Stimulated activated CD4-positive, alpha-beta T cell treated with anti-CD3 and anti-CD28 coated beads, Interleukin-15, amount 100 ng/mL, for 24 hours (primary cell): ENCODE measurements at regions not wholly inside any gene's neighbourhood (a gene's known extent, or its start where the extent isn't known, plus 50 kb on each side); places are given as distances from the start of the nearest gene placed in this dataset.
"Not testable (repeated sequence)": the region's sequence is repeated elsewhere in the genome, so short reads cannot be mapped to it uniquely, and the experiment has no call there.

Experiments
- DNase-seq: peaks from one replicate; pipeline ENCODE4 v3.0.0-alpha.2; 2020

- DNase-seq: no peak
Observed at GRCh38 chr20:47991875-47992488, 206.7 kb upstream of the SULF2 start.

DNA sequence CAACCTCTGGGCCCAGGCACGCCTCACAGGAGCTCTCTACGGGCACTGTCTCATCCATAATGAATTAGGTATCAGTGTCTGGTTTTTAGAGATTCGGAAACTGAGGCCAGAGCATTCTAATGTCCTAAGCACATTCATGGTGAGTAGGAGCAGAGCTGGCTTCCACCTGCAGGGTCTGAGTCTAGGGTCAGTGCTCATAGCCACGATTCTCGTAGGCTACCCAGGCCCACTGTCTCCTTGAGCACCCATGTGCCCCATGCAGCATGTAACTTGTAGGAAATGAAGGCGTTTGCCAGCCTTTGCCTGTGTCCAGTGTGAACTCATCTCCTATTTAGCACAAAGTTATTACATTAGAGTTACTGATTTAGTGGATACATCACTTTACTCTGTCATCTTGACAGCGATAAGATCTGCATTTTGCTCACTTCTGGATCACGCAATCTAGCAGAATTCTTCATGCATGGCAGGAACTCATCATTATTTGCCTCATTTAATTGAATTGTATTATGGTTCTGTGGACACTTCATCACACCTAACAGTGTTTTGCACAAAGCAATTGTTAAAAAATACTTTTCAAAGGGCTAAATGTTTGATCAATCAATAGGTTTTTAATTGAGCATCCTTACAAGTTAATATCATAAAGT, 205.3 kb upstream of the SULF2 start:
- DNase-seq: no peak

GRCh38 chr20:47989957-47990356, 204.7 kb upstream of the SULF2 start:
- no peak for DNase-seq

DNA sequence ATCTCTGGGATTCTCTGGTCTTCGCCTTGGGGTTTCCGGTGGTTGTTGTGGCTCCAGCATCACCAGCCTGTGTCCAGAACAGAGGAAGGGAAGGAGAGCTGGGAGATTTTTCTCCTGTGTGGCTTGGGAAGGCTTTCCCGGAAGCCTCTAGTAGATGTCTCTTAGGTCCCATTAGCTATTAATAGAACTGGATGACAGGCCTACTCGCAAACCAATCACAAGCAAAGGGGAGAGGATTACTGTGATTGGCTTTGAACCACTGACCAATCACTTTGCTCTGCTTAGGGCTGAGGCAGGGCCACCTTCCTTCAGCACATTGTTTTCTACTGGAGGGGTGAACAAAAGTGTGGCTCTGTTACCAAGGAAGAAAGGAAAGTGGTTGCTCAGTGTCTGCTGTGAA, 203.4 kb upstream of the SULF2 start:
- no peak for DNase-seq

DNA sequence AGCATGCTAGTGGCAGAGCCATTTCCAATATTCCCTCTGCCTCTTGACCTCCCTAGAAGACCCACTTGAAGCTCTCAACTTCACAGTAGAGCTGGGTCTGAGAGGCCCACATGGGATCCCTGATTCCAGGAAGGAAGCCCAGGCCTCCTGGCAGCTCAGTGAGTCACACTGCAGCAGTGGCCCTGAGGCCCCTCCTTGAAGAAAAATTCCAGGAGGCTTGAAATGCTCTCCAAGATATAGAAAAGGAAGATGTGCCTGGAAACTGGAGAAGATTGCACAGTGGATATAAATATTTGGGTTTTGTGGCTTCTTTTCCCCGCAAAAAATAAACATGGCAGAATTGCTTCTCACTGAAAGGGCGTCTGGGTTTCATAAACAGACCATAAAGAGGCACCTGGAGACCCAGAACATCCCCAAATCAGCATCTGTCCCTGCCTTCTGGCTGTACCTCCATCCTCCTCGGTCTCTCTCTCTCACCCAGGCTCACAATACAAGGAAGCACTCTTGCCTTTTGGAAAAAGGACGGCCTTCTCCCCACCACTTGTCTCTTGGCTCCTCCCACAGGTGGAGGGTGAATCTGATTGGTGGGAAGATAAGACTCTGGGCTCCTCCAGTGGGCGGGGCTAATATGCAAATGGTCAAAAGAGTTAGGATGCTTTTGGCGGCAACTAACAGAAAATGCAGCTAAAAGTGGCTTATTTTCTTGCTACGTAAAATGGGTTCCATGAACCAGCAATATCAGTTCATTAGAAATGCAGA, 200.0 kb upstream of the SULF2 start:
- DNase-seq: no peak

GRCh38 chr20:47984437-47984836, 199.2 kb upstream of the SULF2 start:
- DNase-seq: no peak

DNA sequence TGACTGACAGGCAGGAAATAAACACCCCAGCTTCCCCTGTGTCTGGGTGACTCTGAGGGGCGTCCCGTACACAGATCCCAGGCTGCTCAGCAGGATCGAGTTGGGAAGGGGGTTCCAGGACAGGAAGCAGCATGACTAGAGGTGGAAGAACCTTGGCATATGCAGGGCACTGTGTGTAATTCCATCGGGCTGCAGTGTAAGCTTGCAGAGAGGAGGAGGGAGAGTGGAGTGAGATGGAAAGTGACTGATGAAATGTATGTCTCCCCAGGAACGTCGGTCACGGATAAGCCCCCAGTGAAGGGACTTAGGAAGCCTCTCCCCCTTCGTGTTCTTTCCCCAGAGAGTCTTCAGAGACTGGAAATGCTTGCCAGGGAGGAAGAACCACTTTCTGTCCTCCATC, 198.4 kb upstream of the SULF2 start:
- DNase-seq: not testable (repeated sequence)

DNA sequence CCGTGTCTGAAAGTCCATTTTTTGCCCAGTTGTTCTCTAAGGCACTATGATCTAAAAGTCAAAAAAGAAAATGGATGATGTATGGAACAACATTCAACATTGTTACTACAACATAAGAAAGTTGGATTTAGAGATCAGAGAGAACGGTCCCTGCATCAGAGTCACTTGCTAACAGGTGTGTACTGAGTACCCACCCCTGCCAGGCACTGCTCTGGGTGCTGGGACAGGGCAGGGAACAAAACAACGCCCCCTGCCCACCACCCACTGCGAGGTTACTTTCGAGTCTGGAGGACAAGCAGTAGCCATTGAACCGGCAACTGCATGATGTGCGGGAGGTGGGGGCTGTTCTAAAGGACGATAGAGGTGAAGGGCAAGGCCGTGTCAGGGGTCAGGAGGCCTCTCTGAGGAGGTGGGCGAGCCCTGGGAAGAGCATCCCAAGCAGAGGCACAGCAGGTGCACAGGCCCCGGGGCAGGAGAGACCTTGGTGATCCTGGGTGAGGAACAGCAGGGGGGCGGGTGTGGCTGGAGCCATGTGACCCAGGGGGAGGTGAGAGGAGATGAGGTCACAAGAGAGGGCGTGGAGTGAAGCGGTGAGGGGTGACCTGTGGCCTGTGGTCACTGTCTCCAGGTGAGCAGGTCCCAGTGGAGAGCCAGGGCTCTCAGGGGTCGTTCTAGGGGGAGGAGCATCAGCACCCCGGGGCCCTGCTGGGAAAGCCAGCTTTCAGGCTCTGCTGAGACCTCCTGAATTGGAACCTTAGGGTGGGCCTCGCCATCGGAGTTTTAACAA, 197.5 kb upstream of the SULF2 start:
- DNase-seq: no peak

- no peak for DNase-seq
Observed at GRCh38 chr20:47981222-47981621, 195.9 kb upstream of the SULF2 start.

- DNase-seq: no peak
Observed at GRCh38 chr20:47980336-47981177, 195.3 kb upstream of the SULF2 start.

DNA sequence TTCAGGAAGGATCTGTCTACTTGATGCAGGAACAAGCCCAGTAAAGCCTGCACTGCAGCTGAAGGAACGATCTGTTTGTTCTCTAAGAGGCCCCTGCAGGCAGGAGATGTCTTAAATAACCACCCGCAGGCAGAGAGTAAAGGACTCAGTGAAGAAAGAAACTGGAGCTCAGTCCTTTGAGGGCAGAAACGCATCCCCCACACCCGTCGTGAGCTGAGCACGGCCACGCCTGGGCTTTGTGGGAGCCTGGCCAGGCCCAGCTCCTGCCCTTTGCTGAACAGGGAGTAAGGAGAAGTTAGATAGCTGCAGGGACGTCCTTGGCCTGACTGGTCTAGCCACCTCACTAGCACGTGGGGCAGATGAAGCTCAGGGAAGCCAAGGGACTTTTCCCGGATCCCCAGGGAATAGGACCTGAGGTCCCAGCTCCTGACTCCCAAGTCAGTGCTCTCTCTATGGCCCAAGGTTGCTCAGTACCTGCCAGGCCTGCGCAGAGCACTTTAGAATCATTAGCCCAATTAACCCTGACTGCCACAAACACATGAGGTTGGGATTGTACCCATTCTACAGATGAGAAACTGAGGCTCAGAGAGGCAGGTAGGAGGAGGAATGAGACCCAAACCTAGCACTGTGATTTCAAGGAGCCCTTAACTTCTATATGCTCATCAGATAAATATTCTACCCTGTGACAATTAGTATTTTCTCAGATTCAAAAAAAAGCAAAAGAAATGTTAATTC, 194.2 kb upstream of the SULF2 start:
- not testable (repeated sequence) for DNase-seq

GRCh38 chr20:47978428-47979120, 193.3 kb upstream of the SULF2 start:
- not testable (repeated sequence) for DNase-seq

- DNase-seq: not testable (repeated sequence)
Observed at GRCh38 chr20:47977789-47978252, 192.5 kb upstream of the SULF2 start.

DNA sequence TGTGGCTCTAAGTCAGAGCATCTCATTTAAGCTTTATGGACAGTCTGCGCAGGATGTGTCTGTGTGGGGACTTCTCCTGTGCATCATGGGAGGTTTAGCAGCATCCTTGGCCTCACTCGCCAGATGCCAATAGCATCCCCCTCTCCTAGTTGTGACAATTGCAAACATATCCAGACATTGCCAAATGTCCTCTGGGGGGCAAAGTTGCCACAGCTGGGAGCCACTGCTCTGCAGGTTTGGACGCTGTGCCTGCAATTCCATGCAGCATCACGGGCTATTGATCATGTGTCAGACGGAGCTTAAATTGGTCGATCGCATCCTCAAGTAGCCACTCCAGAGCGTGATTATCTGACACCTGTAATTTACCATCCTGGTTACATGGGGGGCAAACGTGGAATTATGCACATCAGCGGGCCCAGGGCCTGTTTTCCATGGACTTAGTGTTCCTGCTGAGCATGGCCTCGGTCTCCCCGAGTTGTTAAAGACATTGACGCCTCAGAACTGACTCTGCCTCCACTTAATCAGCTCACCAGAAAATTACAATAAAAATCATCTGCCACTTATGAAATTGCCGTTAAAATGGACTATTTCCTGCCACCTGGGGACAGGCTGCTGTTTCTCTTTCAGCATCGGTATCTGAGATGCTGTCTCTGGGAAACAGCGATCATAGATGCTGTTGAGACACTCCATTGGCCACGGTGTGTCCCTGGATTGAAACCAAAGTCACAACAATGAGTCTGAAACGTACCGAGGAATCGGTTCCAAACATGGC, 191.9 kb upstream of the SULF2 start:
- DNase-seq: not testable (repeated sequence)

DNA sequence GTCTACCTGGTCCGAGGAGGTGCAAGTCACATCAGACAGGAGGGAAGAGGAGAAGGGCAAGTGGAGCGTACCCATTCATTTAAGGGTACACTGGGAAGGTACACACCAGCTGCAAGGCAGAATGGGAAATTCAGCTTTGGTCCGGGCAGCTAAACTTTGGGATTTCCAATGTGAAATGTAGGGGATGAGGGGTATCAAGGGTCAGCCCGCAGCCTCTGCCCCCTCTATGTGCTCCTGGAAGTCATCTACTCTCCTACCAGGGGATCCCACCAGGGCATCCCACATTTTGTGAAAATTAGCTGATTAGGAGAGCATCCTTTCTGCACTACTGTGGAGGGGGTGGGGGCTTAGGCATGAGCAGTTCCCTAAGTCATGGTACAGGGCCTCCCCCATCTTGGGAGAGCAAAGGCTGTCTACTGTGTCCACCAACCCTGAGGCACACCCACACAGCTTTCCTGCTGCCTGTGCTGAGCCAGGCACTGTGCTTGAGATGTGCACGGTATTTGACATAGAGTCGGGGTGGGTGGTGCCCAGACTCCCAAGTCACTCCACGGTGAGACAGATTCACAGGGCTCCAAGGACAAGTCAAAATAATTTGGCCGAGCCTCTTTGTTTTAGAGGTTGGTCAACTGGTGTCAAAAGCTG, 189.1 kb upstream of the SULF2 start:
- DNase-seq: no peak

DNA sequence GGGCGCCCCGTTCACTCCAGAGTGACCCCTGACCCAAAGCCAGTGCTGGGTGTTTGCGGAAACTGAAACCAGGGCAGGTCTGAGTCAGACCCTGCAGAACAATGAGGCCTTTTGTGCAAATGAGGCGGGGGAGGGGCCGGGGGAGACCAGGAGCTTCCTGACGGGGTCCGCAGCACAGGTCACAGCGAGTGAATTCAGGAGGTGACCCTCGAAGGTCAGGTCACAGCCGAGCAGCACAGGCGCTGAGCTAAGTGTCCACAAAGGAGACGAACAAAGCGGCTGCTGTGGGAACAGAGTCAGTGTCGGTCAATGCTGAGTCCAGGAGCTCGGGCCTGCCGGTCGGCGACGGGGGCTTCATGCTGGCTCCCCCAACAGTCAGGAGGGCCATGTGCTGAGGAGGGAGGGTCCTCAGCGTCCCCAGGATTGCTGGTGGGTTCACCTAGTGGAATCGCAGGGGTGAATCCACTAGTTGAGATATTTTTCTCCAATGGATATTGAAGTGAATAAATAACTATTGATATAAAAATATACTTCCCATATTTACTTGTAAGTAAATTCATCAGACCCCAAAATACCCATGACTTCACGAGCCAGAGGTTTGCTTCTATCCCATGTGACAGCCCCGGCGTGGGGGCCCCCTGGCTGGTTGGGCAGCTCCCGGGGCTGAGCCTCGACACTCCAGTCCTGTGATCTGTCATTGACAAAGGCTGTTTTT, 188.4 kb upstream of the SULF2 start:
- DNase-seq: no peak

DNA sequence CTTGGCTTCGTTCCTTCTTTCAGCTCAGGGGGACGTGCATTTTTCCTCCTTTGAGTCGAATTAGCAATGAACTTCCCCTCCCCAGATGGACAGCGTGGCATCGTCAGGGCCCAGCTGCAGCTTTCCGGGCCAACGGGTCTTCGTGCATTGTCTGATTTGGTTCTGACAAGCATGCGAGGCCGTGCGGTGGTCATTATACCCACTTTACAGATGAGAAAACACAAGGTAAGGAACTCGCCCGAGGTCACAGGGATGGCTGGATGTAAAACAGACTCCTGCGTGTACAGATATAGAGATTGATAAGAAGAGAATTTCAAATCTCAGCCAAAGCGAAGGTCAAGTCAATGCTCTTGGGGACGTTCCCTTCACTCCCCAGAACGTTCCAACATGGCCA, 187.6 kb upstream of the SULF2 start:
- no peak for DNase-seq

DNA sequence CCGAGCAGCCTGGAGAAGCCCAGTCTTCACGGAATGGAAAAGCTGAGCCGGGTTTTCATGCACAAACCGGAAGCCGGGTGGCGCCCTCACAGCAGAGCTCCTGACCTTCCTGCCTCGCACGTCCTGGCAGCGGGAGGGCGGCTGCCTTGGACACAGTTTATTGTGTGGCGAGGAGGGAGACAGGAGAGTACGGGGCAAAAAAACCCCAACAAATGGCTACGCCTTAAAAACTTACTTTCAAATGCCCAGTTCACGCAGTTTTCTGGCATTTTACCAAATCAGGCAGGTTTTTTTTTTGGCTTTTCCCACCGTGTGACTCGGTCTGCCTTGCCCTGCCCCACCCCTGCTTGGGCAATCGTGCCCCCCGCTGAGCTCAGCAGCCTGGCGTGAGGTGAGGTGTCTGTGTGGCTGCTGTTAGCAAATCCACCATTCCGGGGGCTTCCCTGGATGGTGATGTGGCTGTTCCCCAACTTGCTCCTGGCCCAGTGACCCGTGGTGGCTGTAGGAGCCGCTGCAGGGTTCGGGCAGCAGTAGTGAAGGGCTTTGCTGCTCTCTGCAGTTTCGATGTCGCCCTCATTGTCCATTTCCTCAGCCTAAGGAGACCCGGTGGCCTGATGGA, 187.1 kb upstream of the SULF2 start:
- not testable (repeated sequence) for DNase-seq
